HUES64 (cell line): ENCODE measurements at regions not wholly inside any gene's neighbourhood (a gene's known extent, or its start where the extent isn't known, plus 50 kb on each side); places are given as distances from the start of the nearest gene placed in this dataset.

Source experiments
- H3K27ac ChIP-seq: 2 replicates; pipeline ENCODE4 v1.7.0; 2013; ENCODE audit warnings: low read depth, low read length, inconsistent platforms
- H3K27me3 ChIP-seq: 2 replicates; pipeline ENCODE4 v1.6.1; 2013; ENCODE audit warnings: mild to moderate bottlenecking, low read length; ENCODE audit not compliant: insufficient read depth
- H3K36me3 ChIP-seq: 2 replicates; pipeline ENCODE4 v1.6.1; 2013; ENCODE audit warnings: mild to moderate bottlenecking, low read length; ENCODE audit not compliant: insufficient read depth
- H3K4me1 ChIP-seq: 2 replicates; pipeline ENCODE4 v1.6.1; 2013; ENCODE audit warnings: mild to moderate bottlenecking, low read length, moderate library complexity; ENCODE audit not compliant: insufficient read depth
- H3K4me3 ChIP-seq: 2 replicates; pipeline ENCODE4 v1.5.1; 2013; ENCODE audit warnings: mild to moderate bottlenecking, low read length, moderate library complexity
- H3K9ac ChIP-seq: 2 replicates; pipeline ENCODE4 v1.6.1; 2013; ENCODE audit warnings: mild to moderate bottlenecking, low read depth, low read length
- H3K9me3 ChIP-seq: 2 replicates; pipeline ENCODE4 v1.6.1; 2013; ENCODE audit warnings: low read depth, low read length; ENCODE audit not compliant: insufficient read depth
- WGBS: fragments of 150-250, 120-280 bp; methylation state at CpG from one replicate; pipeline ENCODE4 v1.1.7; 2013; ENCODE audit warnings: missing lambda C conversion rate; 5-methylcytosine and 5-hydroxymethylcytosine counted together

DNA sequence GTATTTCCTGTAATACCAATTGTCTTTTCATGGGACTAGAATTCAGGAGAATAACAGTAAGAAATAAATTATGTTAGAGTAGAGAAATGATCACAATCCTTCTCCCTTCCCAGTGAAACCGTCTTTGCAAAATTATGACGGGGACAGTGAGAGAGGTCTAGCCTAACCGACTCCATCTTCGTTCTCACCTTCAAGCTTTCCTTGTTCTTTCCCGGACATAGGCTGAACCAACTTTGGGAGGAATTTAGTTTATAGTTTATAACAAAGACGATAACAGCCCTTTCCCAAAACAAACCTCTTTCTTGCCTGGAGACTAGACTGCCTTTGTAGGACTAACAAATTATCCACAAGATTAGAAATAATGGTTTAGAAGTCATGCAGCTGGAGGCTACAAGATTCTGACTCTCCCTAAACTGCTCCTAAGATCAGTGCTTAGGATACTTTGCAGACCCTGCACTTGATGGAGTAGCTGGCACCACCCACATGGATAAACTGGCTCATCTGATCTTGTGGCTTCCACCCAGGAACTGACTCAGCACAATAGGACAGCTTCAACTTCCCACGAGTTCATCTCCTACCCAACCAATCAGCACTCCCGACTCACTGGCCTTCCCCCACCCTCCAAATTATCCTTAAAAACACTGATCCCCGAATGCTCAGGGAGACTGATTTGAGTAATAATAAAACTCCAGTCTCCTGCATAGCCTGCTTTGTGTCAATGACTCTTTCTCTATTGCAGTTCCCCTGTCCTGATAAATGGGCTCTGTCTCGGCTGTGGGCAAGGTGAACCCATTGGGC lies 521.2 kb upstream of the TBX3 start:
- Histone ChIP-seq H3K27me3 (no peaks in the 10 kb centered on the region), H3K4me1 (peaks cover 6% of the 10 kb centered on the region), H3K4me3 (no peak overlapping the region), H3K9me3 (no peaks in the 10 kb centered on the region), H3K9ac (no peak overlapping the region), H3K27ac (no peak overlapping the region), H3K36me3 (no peaks in the 10 kb centered on the region)
- 83% methylated on average over 7 of the region's 10 CpGs for WGBS

GRCh38 chr12:115203701-115204100 lies 519.7 kb upstream of the TBX3 start:
- H3K4me1 ChIP-seq: peaks cover 11% of the 10 kb centered on the region; the same call in 1 of the 2 replicates
- no peak overlapping the region for H3K4me3 ChIP-seq
- no peaks in the 10 kb centered on the region for H3K36me3 ChIP-seq
- no peak overlapping the region for H3K27ac ChIP-seq
- no peaks in the 10 kb centered on the region for H3K9me3 ChIP-seq
- no peak overlapping the region for H3K9ac ChIP-seq
- WGBS: 74% methylated on average over 2 of the region's 2 CpGs
- H3K27me3 ChIP-seq: no peaks in the 10 kb centered on the region

- no peak overlapping the region for H3K9ac ChIP-seq
- no peaks in the 10 kb centered on the region for H3K27me3 ChIP-seq
- H3K9me3 ChIP-seq: no peaks in the 10 kb centered on the region
- H3K4me3 ChIP-seq: no peak overlapping the region
- H3K4me1 ChIP-seq: peaks cover 8% of the 10 kb centered on the region; the same call in 1 of the 2 replicates
- no peak overlapping the region for H3K27ac ChIP-seq
- 100% methylated on average over 1 of the region's 3 CpGs for WGBS
- no peaks in the 10 kb centered on the region for H3K36me3 ChIP-seq
Observed at GRCh38 chr12:115201966-115202365, 518.0 kb upstream of the TBX3 start.

GRCh38 chr12:115199831-115200230 lies 515.9 kb upstream of the TBX3 start:
- WGBS: 94% methylated on average over 1 of the region's 1 CpG
- Histone ChIP-seq H3K27ac (no peak overlapping the region), H3K27me3 (no peaks in the 10 kb centered on the region), H3K4me1 (peaks cover 8% of the 10 kb centered on the region; the same call in 1 of the 2 replicates), H3K36me3 (no peaks in the 10 kb centered on the region), H3K9ac (no peak overlapping the region), H3K4me3 (no peak overlapping the region), H3K9me3 (no peaks in the 10 kb centered on the region)

GRCh38 chr12:115194857-115195256 lies 510.9 kb upstream of the TBX3 start:
- 85% methylated on average over 1 of the region's 1 CpG for WGBS
- no peak overlapping the region for H3K4me3 ChIP-seq

DNA sequence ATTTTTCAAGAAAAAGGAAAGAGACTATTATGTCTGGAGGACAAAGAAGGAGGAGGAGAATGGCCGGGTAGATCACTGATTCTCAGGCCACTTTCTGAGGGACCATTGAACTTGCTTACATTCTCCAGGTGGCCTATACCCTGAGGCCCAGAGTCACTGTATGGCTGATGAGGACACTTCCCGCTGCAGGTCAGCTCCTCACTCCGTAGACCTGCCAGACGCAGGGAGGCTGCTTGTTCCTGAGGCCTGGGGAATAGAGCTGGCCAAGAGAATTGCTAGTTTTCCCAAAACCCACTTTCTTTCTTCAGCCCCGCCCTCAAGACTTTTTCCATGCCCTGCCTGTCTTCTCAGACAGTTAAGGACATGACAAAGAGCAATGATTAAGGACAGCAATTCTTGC lies 510.5 kb upstream of the TBX3 start:
- Histone ChIP-seq H3K9me3 (no peaks in the 10 kb centered on the region), H3K36me3 (no peaks in the 10 kb centered on the region), H3K4me1 (peaks cover 3% of the 10 kb centered on the region; the same call in 1 of the 2 replicates), H3K27ac (no peak overlapping the region), H3K27me3 (no peaks in the 10 kb centered on the region), H3K4me3 (no peak overlapping the region), H3K9ac (no peak overlapping the region)
- 77% methylated on average over 5 of the region's 5 CpGs for WGBS

More at GRCh38 chr12:115194857-115195256, 510.9 kb upstream of the TBX3 start:
- H3K27me3 ChIP-seq: no peaks in the 10 kb centered on the region
- no peaks in the 10 kb centered on the region for H3K36me3 ChIP-seq
- no peaks in the 10 kb centered on the region for H3K9me3 ChIP-seq
- H3K27ac ChIP-seq: no peak overlapping the region
- H3K9ac ChIP-seq: no peak overlapping the region
- peaks cover 7% of the 10 kb centered on the region; the same call in 1 of the 2 replicates for H3K4me1 ChIP-seq

DNA sequence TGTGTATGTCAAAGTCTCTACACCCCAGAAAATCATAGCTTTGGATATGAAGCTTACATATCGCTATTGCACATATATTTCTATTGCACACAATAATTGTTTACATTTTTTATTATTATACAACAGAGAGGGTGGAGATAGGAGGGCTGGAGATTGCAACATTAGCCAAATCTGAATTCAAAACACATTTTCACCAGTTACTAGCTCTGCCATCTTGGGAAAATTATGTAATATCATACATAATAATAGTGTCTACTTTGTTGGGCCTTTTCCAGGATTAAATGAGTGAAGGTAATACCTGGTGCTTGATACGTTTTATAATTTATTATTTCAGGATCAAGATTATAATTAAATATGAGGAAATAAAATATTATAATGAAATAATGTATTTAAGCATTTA lies 507.4 kb upstream of the TBX3 start:
- no peaks in the 10 kb centered on the region for H3K9me3 ChIP-seq

GRCh38 chr12:115190010-115190770 lies 506.2 kb upstream of the TBX3 start:
- H3K4me3 ChIP-seq: no peak overlapping the region
- no peaks in the 10 kb centered on the region for H3K9me3 ChIP-seq
- no peaks in the 10 kb centered on the region for H3K36me3 ChIP-seq
- H3K4me1 ChIP-seq: no peaks in the 10 kb centered on the region
- H3K9ac ChIP-seq: no peak overlapping the region
- H3K27ac ChIP-seq: no peak overlapping the region
- no peaks in the 10 kb centered on the region for H3K27me3 ChIP-seq
- 90% methylated on average over 5 of the region's 6 CpGs for WGBS

More for the DNA sequence above, 507.4 kb upstream of the TBX3 start:
- H3K27me3 ChIP-seq: no peaks in the 10 kb centered on the region
- no peaks in the 10 kb centered on the region for H3K36me3 ChIP-seq
- H3K9ac ChIP-seq: no peak overlapping the region
- no peak overlapping the region for H3K27ac ChIP-seq
- no CpG with 5 or more reads among the region's 2 CpGs for WGBS
- no peak overlapping the region for H3K4me3 ChIP-seq
- H3K4me1 ChIP-seq: no peaks in the 10 kb centered on the region

- Histone ChIP-seq H3K9me3 (no peaks in the 10 kb centered on the region), H3K27ac (no peak overlapping the region), H3K36me3 (no peaks in the 10 kb centered on the region), H3K9ac (no peak overlapping the region), H3K4me1 (no peaks in the 10 kb centered on the region), H3K4me3 (no peak overlapping the region), H3K27me3 (no peaks in the 10 kb centered on the region)
- 95% methylated on average over 4 of the region's 4 CpGs for WGBS
Observed at GRCh38 chr12:115185506-115185905, 501.5 kb upstream of the TBX3 start.

DNA sequence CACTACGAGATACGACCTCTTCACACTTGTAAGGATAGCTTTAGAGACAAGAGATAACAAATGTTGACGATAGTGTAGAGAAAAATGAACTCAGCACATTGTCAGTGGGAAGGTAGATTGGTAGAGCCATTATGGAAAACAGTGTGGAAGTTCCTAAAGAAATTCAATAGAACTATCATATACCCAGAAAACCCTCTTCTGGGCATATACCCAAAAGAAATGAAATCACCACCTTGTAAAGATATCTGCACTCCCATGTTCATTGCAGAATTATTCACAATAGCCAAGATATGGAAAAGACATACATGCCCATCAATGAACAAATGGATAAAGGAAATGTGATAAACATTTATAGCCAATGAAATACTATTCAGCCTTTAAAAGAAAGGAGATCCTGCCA lies 499.8 kb upstream of the TBX3 start:
- Histone ChIP-seq H3K36me3 (no peaks in the 10 kb centered on the region), H3K4me1 (no peaks in the 10 kb centered on the region), H3K4me3 (no peak overlapping the region), H3K27me3 (no peaks in the 10 kb centered on the region), H3K9me3 (no peaks in the 10 kb centered on the region), H3K9ac (no peak overlapping the region), H3K27ac (no peak overlapping the region)
- 92% methylated on average over 3 of the region's 3 CpGs for WGBS

DNA sequence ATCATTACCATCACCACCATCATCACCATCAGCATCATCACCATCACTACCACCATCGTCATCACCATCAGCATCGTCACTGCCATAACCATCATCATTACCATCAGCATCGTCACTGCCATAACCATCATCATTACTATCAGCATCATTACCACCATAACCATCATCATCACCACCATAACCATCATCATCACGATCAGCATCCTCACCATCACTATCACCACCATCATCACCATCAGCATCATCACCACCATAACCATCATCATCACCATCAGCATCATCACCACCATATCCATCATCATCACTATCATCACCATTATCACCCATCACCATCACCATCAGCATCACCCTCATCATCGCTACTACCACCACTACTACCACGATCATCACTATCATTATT lies 493.9 kb upstream of the TBX3 start:
- Histone ChIP-seq H3K4me1 (no peaks in the 10 kb centered on the region), H3K27me3 (no peaks in the 10 kb centered on the region), H3K4me3 (no peak overlapping the region), H3K9ac (no peak overlapping the region), H3K9me3 (no peaks in the 10 kb centered on the region), H3K36me3 (no peaks in the 10 kb centered on the region), H3K27ac (no peak overlapping the region)
- WGBS: 96% methylated on average over 6 of the region's 6 CpGs
